H1 (cell line): ENCODE measurements at regions not wholly inside any gene's neighbourhood (a gene's known extent, or its start where the extent isn't known, plus 50 kb on each side); places are given as distances from the start of the nearest gene placed in this dataset.

Experiments
- EZH2 ChIP-seq: fragments of 200-600 bp; sonication (generic); IDR thresholded peaks from 2 replicates; pipeline ENCODE4 v1.7.1; 2012; ENCODE audit warnings: low read depth, mild to moderate bottlenecking, moderate library complexity, low read length, inconsistent platforms; ENCODE audit not compliant: severe bottlenecking
- POLR2A ChIP-seq, 2 experiments: IDR thresholded peaks; 1 replicate in 1 of 2; 2 replicates in 1 of 2; pipeline ENCODE4 v1.6.1; 2011; ENCODE audit warnings: low read depth in 2 of 2, low read length in 2 of 2, mild to moderate bottlenecking in 2 of 2; ENCODE audit errors: control extremely low read depth in 1 of 2
- POU5F1 ChIP-seq: IDR thresholded peaks from 2 replicates; pipeline ENCODE4 v1.6.1; 2011; ENCODE audit warnings: low read depth, mild to moderate bottlenecking, low read length, moderate library complexity
- TCF12 ChIP-seq: IDR thresholded peaks from 2 replicates; pipeline ENCODE4 v1.6.1; 2011; ENCODE audit warnings: low read depth, mild to moderate bottlenecking, low read length

DNA sequence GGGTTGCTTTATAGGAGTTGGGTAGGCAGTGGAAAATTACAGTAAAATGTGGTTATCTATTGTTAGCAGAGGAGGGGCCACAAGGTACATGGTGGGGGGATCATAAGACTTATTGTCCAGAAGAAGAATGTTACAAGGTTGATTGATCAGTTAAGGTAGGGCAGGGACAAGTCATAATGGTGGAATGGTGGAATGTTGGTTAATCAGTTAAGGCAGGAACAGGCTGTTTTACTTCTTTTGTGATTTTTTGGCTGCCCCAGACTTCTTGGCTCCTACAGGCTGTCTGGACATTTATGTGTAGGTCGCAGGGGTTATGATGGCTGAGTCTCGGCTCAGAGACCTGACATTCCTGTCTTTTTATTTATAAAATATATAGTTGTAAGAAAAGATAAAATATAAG is 2277.1 kb downstream of the TP53TG3F start:
- TF ChIP-seq EZH2 (no peak), POU5F1 (no peak), TCF12 (no peak), POLR2A (IDR thresholded peaks at IDR 0.05; ENCODE audit: control extremely low read depth in 1 of 2, low read depth in 2 of 2, low read length in 2 of 2) (no peak)
